ENCODE measurements at regions not wholly inside any gene's neighbourhood (a gene's known extent, or its start where the extent isn't known, plus 50 kb on each side); places are given as distances from the start of the nearest gene placed in this dataset.
"Not testable (repeated sequence)": the region's sequence is repeated elsewhere in the genome, so short reads cannot be mapped to it uniquely, and the experiment has no call there.

DNA sequence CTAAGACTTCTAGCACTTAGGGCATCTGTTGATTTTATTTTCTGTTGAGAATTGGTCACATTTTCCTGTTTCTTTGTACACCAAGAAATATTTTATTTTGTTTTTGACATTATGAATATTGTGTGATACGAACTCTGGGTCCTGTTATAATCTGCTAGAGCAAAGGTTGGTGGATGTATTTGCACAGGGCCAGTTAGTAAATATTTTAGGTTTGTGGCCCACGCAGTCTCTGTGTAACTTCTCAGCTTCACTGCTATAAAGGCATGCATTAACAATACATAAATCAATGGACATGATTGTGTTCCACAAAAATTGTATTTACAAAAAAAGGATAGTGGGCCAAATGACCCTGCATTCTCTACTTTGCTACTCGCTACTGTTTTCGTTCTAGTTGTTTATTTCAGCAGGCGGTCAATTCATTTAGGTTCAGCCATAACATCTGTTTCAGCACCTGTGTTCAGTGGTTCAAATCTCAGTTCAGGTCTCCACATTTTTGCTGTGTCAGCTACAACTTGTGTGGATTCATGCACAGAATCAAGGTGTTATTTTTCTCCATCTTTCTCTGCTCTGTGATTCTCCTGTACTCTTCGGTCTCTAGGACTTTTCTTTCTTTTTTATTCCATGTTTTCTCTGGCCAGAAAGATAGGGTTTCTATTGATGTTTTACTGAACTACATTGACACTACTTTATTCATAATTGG is 786.2 kb downstream of the ETS1 start:
- intact Hi-C loops (cut with DNase I): no loop called here
- no peak for DNase-seq (ENCODE audit: low spot score)

DNA sequence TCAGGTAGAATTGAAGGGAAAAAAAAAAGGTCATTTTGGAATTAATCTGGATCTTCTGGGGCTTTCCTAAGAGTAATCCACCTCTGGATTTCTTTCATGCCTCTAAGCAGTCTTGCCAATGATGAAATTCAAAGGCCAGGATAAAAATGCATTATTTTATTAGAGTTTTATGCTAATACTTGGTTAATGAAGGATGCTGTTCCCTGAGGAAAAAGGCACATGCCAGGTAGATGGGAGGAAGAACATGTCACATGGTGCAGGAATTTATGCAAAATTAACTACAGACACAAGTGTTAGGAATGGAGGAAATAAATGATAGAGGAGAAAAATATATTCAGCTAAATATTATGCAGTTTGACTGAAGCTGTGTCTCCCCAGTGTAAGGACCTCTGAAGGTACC is 792.0 kb downstream of the ETS1 start:
- intact Hi-C loops (cut with DNase I): no loop called here

GRCh38 chr11:127791844-127792243 is 791.3 kb upstream of the KIRREL3 start:
- intact Hi-C loops (cut with DNase I): no loop called here
- DNase-seq (ENCODE audit: low spot score): no peak

More for the DNA sequence above, 792.0 kb downstream of the ETS1 start:
- DNase-seq (ENCODE audit: low spot score): no peak

- intact Hi-C loops (cut with DNase I): no loop called here
- no peak for DNase-seq (ENCODE audit: low spot score)
Measured at GRCh38 chr11:127790592-127790991, 790.0 kb upstream of the KIRREL3 start.

- intact Hi-C loops (cut with DNase I): no loop called here
- no peak for DNase-seq (ENCODE audit: low spot score)
Measured at GRCh38 chr11:127789927-127790326, 789.4 kb upstream of the KIRREL3 start.

GRCh38 chr11:127772938-127773337 is 772.4 kb upstream of the KIRREL3 start:
- intact Hi-C loops (cut with DNase I); DNase-seq (ENCODE audit: low spot score): not testable (repeated sequence)

DNA sequence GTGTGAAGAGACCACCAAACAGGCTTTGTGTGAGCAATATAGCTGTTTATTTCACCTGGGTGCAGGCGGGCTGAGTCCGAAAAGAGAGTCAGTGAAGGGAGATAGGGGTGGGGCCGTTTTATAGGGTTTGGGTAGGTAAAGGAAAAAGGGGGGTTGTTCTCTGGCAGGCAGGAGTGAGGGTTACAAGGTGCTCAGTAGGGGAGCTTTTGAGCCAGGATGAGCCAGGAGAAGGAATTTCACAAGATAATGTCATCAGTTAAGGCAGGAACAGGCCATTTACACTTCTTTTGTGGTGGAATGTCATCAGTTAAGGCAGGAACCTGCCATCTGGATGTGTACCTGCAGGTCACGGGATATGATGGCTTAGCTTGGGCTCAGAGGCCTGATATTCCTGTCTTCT is 768.4 kb upstream of the KIRREL3 start:
- DNase-seq (ENCODE audit: low spot score): not testable (repeated sequence)

GRCh38 chr11:127766734-127767133 is 766.2 kb upstream of the KIRREL3 start:
- intact Hi-C loops (cut with DNase I): no loop called here
- DNase-seq (ENCODE audit: low spot score): no peak

More for the DNA sequence above, 768.4 kb upstream of the KIRREL3 start:
- intact Hi-C loops (cut with DNase I): not testable (repeated sequence)

DNA sequence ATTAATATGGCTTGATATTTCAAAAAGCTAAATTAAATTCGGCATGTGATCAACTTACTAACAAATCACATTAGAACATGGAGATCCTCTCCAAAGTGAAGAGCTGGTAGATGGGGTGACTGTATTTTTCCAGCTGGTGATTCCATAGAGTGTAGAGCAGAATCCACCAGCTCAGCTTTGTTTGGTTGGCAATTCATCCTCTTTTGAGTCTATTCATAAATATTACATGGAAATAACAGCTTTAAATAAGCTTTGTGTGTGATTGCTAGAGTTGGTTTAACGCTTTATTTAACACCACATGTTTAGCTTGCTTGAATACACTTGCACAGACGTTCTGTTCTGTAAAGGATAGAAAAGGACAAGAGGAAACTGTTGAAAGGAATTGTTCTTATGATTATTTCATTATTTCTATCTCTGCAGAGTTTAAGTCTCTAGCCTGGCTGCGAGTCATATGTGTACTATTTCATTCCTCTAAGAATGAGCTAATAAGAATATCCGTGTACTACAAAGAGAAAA is 738.3 kb upstream of the KIRREL3 start:
- no peak for DNase-seq (ENCODE audit: low spot score)
- intact Hi-C loops (cut with DNase I): no loop called here

GRCh38 chr11:127737499-127737898 is 736.9 kb upstream of the KIRREL3 start:
- DNase-seq (ENCODE audit: low spot score): no peak
- intact Hi-C loops (cut with DNase I): no loop called here

DNA sequence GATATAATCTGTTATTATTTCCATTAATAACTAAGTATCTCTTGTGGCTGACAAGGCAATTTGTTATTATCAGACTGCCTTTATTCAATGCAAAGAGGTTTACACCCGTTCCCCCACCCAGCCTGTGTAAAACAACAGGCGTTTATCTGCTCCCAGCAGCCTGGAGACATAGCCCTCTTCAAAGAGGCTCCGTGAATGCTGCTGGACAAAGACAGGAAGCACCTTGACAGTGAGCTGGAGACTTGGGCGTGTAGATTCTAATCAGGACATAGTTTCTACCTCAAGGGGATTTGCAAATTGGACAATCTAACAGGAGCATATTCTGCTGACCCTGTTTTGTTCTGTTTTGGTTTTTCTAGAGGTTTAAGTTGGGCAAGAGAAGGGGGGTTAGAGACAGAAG is 733.0 kb upstream of the KIRREL3 start:
- DNase-seq (ENCODE audit: low spot score): no peak
- intact Hi-C loops (cut with DNase I): no loop called here

GRCh38 chr11:127726367-127726766 is 725.8 kb upstream of the KIRREL3 start:
- no peak for DNase-seq (ENCODE audit: low spot score)
- intact Hi-C loops (cut with DNase I): no loop called here

- no peak for DNase-seq (ENCODE audit: low spot score)
- intact Hi-C loops (cut with DNase I): no loop called here
Measured at GRCh38 chr11:127723714-127724113, 723.1 kb upstream of the KIRREL3 start.

- no peak for DNase-seq (ENCODE audit: low spot score)
- intact Hi-C loops (cut with DNase I): no loop called here
Measured at GRCh38 chr11:127713226-127713625, 712.7 kb upstream of the KIRREL3 start.

DNA sequence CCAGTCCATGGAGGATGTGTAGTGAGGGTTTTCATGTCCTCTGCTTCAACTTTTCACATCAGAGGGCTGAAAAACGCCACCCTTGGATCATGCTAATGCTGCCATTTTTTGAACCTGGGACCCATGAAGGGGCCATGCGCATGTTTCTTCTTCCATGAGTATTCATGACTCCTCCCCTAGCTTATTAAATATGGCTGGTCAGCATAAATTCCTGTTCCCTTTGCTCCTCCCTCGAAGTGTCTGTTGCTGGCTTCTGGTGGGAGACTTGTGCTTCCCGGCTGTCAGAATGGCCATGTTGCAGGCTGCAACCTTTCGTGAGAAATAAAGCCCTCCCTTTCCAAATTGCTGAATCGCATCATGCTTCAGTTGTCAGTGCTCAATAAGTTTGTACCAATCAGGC is 711.2 kb upstream of the KIRREL3 start:
- intact Hi-C loops (cut with DNase I): no loop called here
- no peak for DNase-seq (ENCODE audit: low spot score)

GRCh38 chr11:127710831-127711230 is 710.3 kb upstream of the KIRREL3 start:
- DNase-seq (ENCODE audit: low spot score): no peak
- intact Hi-C loops (cut with DNase I): no loop called here

DNA sequence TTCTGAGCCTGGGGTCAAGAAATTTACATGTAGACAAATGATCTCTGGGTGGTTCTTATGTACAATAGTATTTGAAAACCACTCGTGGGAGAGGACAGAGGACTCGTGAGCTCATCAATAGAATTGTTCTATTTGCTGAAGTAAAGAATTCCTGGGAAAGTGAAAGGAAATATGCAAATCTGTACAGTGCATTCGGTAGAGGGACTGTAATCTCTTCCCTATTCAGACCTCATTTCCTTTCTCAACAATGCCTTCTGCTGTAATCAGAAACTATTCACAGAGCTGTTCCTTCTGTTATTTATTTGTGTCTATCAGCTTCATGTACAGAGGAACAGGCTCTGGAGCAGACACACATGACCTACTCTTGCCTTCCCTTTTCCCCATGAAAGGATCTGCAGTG is 709.4 kb upstream of the KIRREL3 start:
- intact Hi-C loops (cut with DNase I): no loop called here
- no peak for DNase-seq (ENCODE audit: low spot score)

GRCh38 chr11:127693686-127694085 is 693.1 kb upstream of the KIRREL3 start:
- no peak for DNase-seq (ENCODE audit: low spot score)
- intact Hi-C loops (cut with DNase I): no loop called here

- intact Hi-C loops (cut with DNase I): no loop called here
- DNase-seq (ENCODE audit: low spot score): no peak
Measured at GRCh38 chr11:127683321-127683720, 682.8 kb upstream of the KIRREL3 start.

DNA sequence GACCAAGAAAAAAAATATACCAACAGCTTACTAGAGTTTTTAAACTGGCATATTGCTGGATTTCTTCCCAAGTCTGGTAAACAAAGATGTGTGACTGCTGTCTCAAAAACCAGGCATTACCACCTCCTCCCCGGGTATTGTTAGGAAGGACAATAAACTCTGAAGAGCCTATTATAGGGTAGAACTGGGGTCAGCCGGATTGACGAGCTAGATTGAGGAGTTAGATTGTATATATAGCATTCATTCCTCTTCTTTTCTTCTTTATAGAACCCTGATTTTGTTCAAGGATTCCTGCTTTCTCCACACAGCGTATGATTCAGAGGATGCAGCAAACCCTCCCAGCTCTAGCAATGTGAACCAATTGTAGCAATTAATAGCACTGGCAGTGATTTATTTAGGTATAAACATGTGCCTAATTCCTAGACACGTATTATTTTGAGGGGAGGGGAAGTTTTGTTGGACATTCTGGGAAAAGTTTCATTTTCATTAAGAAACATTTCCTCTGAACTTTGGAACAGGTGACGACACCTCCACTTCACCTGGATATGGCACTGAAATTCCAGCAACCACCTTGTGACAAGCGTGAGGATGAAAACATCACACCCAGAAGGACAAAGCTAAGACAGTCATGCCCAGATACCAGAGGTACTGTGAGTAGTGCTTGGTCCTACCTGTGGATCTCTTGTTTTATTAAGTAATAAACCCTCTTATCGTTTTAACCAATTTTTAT is 679.4 kb upstream of the KIRREL3 start:
- intact Hi-C loops (cut with DNase I): no loop called here

DNA sequence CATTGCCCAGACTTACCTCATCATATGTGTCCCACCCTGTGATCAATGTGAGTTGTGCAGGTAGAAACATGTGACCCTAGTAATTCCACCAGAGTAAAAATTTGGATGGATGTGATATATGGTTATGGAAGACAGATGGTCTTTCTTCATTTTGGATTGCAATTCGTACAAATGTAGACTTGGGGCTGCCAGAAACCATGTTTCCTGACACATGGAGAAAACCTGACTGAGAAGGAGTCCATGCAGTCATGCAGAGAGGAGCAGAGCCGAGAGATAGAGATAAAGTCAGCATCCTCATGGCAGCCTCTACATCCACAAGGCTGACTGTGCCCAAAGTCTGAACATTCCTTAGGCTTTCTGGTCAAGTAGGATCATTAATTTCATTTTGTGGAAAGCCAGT is 678.1 kb upstream of the KIRREL3 start:
- intact Hi-C loops (cut with DNase I): no loop called here
- DNase-seq (ENCODE audit: low spot score): no peak

More for the DNA sequence above, 679.4 kb upstream of the KIRREL3 start:
- DNase-seq (ENCODE audit: low spot score): no peak
